CD4-positive, alpha-beta memory T cell (primary cell): ENCODE measurements at regions not wholly inside any gene's neighbourhood (a gene's known extent, or its start where the extent isn't known, plus 50 kb on each side); places are given as distances from the start of the nearest gene placed in this dataset.
"Not testable (repeated sequence)": the region's sequence is repeated elsewhere in the genome, so short reads cannot be mapped to it uniquely, and the experiment has no call there.

Experiments used
- CTCF ChIA-PET: fragments of 350-600 bp; sonication (Branson Sonifier 250); formaldehyde crosslinking; loops from one replicate; lab custom pipeline; 2021; ENCODE audit warnings: inconsistent platforms; ENCODE audit not compliant: partially characterized antibody; lab: Charles Lee
- POLR2A ChIA-PET: fragments of 350-600 bp; sonication (Branson Sonifier 250); formaldehyde crosslinking; loops from one replicate; lab custom pipeline; 2021; ENCODE audit not compliant: partially characterized antibody; lab: Charles Lee
- DNase-seq, 5 donors: peaks; one replicate each; pipeline versions ENCODE4 v3.0.0 to v3.0.0-alpha.2; 2020 to 2022; ENCODE audit warnings: mixed read lengths in 1 of 5
- H3K27ac ChIP-seq: one replicate; pipeline ENCODE4 v1.7.0; 2013; ENCODE audit warnings: low read depth, low read length
- H3K27me3 ChIP-seq: 2 replicates; pipeline ENCODE4 v1.7.0; 2013; ENCODE audit warnings: mild to moderate bottlenecking, low read length, moderate library complexity; ENCODE audit not compliant: insufficient read depth
- H3K36me3 ChIP-seq: 2 replicates; pipeline ENCODE4 v1.7.0; 2013; ENCODE audit warnings: mild to moderate bottlenecking, low read length, moderate library complexity; ENCODE audit not compliant: insufficient read depth
- H3K4me1 ChIP-seq: 2 replicates; pipeline ENCODE4 v1.7.0; 2013; ENCODE audit warnings: mild to moderate bottlenecking, low read length, moderate library complexity; ENCODE audit not compliant: insufficient read depth
- H3K4me3 ChIP-seq, 2 donors: one replicate each; pipeline ENCODE4 v1.7.0; 2013; ENCODE audit warnings: low read length in 2 of 2, mild to moderate bottlenecking in 1 of 2
- H3K9me3 ChIP-seq, 2 donors: one replicate each; pipeline ENCODE4 v1.7.0; 2013; ENCODE audit warnings: low read length in 2 of 2, control low read depth in 1 of 2; ENCODE audit not compliant: control insufficient read depth in 1 of 2
- H3K27ac Mint-ChIP-seq, 7 donors: one replicate each; pipeline ENCODE4 v1.8.0; 2020 to 2021; ENCODE audit warnings: mixed read lengths in 7 of 7, mild to moderate bottlenecking in 6 of 7, inconsistent platforms in 3 of 7, moderate library complexity in 3 of 7
- H3K27me3 Mint-ChIP-seq, 2 donors: one replicate each; pipeline ENCODE4 v1.8.0; 2020 to 2021; ENCODE audit warnings: mixed read lengths in 2 of 2
- H3K36me3 Mint-ChIP-seq, 2 donors: one replicate each; pipeline ENCODE4 v1.8.0; 2020 to 2021; ENCODE audit warnings: mixed read lengths in 2 of 2, inconsistent platforms in 1 of 2, mild to moderate bottlenecking in 1 of 2
- H3K4me1 Mint-ChIP-seq, 4 donors: one replicate each; pipeline ENCODE4 v1.8.0; 2020 to 2021; ENCODE audit warnings: mixed read lengths in 4 of 4, mild to moderate bottlenecking in 1 of 4
- H3K4me3 Mint-ChIP-seq, 8 donors: one replicate each; pipeline ENCODE4 v1.8.0; 2020 to 2021; ENCODE audit warnings: mixed read lengths in 8 of 8, mild to moderate bottlenecking in 7 of 8, moderate library complexity in 6 of 8, inconsistent platforms in 3 of 8
- H3K9me3 Mint-ChIP-seq, 8 donors: one replicate each; pipeline ENCODE4 v1.8.0; 2020 to 2021; ENCODE audit warnings: mixed read lengths in 8 of 8, mild to moderate bottlenecking in 5 of 8, inconsistent platforms in 3 of 8, moderate library complexity in 1 of 8
- intact Hi-C: fragments of 100-400 bp; cut with micrococcal nuclease; formaldehyde crosslinking; loops from one replicate; pipeline ENCODE4 v1.15.1; 2023

DNA sequence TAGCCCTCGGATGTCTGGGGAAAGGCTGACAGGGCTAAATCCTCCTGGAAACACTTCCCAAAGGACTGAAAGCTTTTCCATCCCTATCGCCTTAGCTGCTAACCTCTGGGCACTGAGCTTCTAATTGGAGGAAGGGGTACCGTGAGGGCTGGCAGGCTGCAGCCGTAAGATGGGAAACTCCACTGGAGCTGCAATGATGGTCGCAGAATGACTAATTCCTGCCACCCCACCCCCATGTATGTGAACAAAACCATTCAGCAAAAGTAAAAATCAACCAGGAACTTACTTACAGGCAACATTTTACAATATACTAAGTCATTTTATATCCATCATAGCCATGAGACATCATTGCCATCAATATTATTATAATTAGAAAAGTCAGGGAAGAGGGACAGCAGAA is 133.3 kb downstream of the ABCC12 start:
- Histone ChIP-seq H3K36me3 (no peaks in the 10 kb centered on the region), H3K27me3 (no peaks in the 10 kb centered on the region), H3K4me3 (no peak overlapping the region), H3K9me3 (no peaks in the 10 kb centered on the region), H3K27ac (no peak overlapping the region), H3K4me1 (no peaks in the 10 kb centered on the region)
- no peaks in the 10 kb centered on the region for H3K4me1 Mint-ChIP-seq
- H3K27ac Mint-ChIP-seq: no peak overlapping the region
- H3K4me3 Mint-ChIP-seq: no peak overlapping the region
- ChIA-PET POLR2A (no interaction called here), CTCF (no interaction called here)
- peaks cover 0 to 9% (median 0%) of the 10 kb centered on the region in 8 donors for H3K9me3 Mint-ChIP-seq
- intact Hi-C loops: no loop called here
- no peak for DNase-seq
- H3K36me3 Mint-ChIP-seq: no peaks in the 10 kb centered on the region
- H3K27me3 Mint-ChIP-seq: peaks cover 2 to 6% of the 10 kb centered on the region in 2 donors

DNA sequence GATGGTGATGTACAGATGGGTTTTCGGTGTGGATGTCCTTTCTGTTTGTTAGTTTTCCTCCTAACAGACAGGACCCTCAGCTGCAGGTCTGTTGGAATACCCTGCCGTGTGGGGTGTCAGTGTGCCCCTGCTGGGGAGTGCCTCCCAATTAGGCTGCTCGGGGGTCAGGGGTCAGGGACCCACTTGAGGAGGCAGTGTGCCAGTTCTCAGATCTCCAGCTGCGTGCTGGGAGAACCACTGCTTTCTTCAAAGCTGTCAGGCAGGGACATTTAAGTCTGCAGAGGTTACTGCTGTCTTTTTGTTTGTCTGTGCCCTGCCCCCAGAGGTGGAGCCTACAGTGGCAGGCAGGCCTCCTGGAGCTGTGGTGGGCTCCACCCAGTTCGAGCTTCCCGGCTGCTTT is 135.2 kb downstream of the ABCC12 start:
- H3K9me3 ChIP-seq, H3K27me3 ChIP-seq, H3K4me3 Mint-ChIP-seq, H3K9me3 Mint-ChIP-seq, H3K4me3 ChIP-seq, H3K4me1 ChIP-seq, H3K36me3 ChIP-seq, H3K27ac Mint-ChIP-seq, H3K27ac ChIP-seq, H3K36me3 Mint-ChIP-seq, POLR2A ChIA-PET, CTCF ChIA-PET, DNase-seq, H3K27me3 Mint-ChIP-seq, intact Hi-C loops, H3K4me1 Mint-ChIP-seq: not testable (repeated sequence)

DNA sequence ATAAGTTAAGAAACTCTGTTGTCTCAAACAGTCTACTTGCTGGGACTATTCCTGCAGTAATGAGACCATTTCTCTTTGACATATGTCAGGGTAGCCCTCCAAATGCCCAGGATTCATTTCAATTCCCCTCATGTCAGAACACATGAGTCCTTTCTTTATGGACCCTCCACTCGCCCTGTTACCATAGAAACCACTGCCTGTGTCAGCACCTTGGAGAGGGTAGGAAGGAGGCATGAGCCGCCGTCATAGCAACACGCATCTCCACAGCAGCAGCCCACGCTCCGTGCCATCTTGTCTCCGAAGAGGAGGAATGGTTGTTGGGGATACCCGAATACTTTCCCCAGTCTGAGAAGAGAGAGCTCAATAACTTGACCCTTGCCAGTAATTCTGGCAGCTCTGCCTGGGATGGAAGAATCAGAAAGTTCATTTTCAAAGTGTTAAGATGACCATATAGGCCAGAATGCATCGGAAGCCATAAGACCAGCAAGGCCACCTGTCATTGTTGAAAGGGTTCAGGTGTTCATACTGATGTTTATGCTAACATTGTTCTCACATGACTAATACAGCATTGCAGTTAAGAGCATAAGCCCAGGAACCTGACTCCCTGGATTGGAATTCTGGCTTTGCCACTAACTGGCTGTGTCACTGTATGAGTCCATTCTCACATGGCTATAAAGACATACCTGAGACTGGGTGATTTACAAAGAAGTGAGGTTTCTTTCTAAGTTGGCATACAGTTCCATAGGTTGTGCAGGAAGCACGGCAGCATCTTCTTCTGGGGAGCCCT is 141.3 kb downstream of the ABCC12 start:
- Mint-ChIP-seq H3K36me3 (no peaks in the 10 kb centered on the region), H3K27me3 (no peaks in the 10 kb centered on the region), H3K4me1 (no peaks in the 10 kb centered on the region), H3K9me3 (peaks cover 0 to 12% (median 5%) of the 10 kb centered on the region in 8 donors), H3K27ac (no peak overlapping the region), H3K4me3 (no peak overlapping the region)
- Histone ChIP-seq H3K36me3 (no peaks in the 10 kb centered on the region), H3K4me3 (no peak overlapping the region), H3K9me3 (no peaks in the 10 kb centered on the region), H3K27me3 (no peaks in the 10 kb centered on the region), H3K27ac (no peak overlapping the region), H3K4me1 (no peaks in the 10 kb centered on the region)
- intact Hi-C loops: no loop called here
- POLR2A ChIA-PET: no interaction called here
- DNase-seq: no peak
- CTCF ChIA-PET: no interaction called here

DNA sequence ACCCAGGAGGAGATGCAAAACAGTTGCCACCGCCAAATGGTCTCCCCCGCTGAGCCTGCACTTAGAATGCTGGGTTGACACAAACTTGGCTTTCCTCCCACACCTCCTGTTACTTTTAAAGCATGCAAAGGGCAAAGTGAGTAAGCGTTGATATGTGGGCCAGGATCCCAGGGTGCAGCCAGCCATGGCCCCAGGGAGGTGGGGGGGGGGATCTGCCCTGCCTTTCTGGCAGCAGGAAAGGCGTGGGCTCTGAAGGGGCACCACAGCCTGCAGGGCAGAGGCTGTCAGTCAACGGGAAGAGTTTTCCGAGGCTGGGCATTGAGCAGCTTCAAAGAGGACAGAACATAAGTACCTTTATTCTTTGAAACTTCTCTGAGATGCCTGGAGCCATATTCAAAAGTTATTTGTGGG is 142.3 kb downstream of the ABCC12 start:
- no peaks in the 10 kb centered on the region for H3K9me3 ChIP-seq
- no peak overlapping the region for H3K4me3 Mint-ChIP-seq
- H3K27ac Mint-ChIP-seq: no peak overlapping the region
- intact Hi-C loops: no loop called here
- ChIA-PET CTCF (no interaction called here), POLR2A (no interaction called here)
- no peaks in the 10 kb centered on the region for H3K27me3 Mint-ChIP-seq
- no peaks in the 10 kb centered on the region for H3K4me1 ChIP-seq
- no peaks in the 10 kb centered on the region for H3K27me3 ChIP-seq
- no peaks in the 10 kb centered on the region for H3K36me3 Mint-ChIP-seq
- H3K9me3 Mint-ChIP-seq: peaks cover 0 to 12% (median 5%) of the 10 kb centered on the region in 8 donors
- no peak for DNase-seq
- H3K36me3 ChIP-seq: no peaks in the 10 kb centered on the region
- no peak overlapping the region for H3K27ac ChIP-seq
- H3K4me3 ChIP-seq: no peak overlapping the region
- H3K4me1 Mint-ChIP-seq: no peaks in the 10 kb centered on the region

DNA sequence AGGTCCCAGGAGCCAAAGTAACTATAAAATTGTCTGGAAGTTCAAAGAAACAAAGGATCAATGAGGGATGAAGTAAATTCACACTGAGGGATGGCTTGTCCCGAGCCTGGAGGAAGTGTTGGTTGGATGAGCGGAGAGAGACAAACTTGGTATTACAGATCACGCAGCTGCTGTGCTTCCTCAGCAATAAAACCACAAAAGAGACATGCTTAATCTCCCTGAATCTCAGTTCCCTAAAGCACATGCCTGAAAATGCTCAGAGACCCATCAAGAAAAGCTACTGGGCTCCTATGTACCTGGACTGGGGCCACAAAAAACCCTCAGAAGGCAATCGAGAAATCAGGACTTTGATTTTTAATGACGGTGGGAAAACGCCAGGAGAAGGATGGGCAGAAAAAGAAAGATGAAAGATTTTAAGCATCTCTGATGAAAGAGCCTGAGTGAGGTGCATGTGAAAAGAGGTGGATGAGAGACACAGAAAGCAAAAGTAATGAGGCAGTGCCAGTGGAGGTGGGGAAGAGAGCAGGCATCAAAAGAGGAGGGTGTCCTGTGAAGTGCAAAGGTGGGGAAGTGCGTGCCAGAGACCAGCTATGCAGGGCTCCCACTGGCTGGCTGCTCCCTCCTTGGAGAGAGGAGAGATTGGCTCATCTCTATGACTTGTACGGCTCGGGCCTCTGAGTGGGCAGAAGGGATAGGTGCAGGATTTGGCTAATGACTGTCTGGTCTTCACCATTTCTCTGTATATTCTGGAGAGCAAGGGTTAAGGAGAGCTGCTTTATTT is 143.7 kb downstream of the ABCC12 start:
- no peaks in the 10 kb centered on the region for H3K27me3 Mint-ChIP-seq
- H3K9me3 ChIP-seq: no peaks in the 10 kb centered on the region
- H3K27me3 ChIP-seq: no peaks in the 10 kb centered on the region
- no peak for DNase-seq
- no peak overlapping the region for H3K4me3 ChIP-seq
- H3K27ac ChIP-seq: no peak overlapping the region
- intact Hi-C loops: no loop called here
- no peaks in the 10 kb centered on the region for H3K4me1 ChIP-seq
- CTCF ChIA-PET: no interaction called here
- no peaks in the 10 kb centered on the region for H3K4me1 Mint-ChIP-seq
- POLR2A ChIA-PET: no interaction called here
- H3K36me3 ChIP-seq: no peaks in the 10 kb centered on the region
- H3K9me3 Mint-ChIP-seq: peaks cover 0 to 12% (median 5%) of the 10 kb centered on the region in 8 donors
- H3K27ac Mint-ChIP-seq: peak overlapping the region in 1 of 7 donors; percentile 9
- no peaks in the 10 kb centered on the region for H3K36me3 Mint-ChIP-seq
- no peak overlapping the region for H3K4me3 Mint-ChIP-seq

DNA sequence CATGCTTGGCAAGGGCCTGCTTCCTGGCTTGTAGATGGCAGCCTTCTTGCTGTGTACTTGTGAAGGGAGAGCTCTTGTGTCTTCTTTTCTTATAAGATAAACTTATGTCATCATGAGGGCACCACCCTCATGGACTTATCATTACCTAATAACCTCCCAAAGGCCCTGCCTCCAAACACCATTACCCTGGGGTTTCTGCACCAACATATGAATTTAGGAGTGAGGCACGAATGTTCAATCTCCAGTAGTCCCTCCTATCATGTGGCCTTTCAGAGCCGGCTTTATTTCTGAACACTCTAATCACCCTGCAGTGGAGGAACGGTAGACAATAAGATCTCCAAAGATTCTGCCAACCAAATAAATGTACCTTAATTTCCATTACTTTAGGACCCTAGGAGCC is 144.3 kb downstream of the ABCC12 start:
- Histone ChIP-seq H3K27me3 (no peaks in the 10 kb centered on the region), H3K36me3 (no peaks in the 10 kb centered on the region), H3K4me1 (no peaks in the 10 kb centered on the region), H3K9me3 (no peaks in the 10 kb centered on the region), H3K4me3 (no peak overlapping the region), H3K27ac (no peak overlapping the region)
- Mint-ChIP-seq H3K4me3 (no peak overlapping the region), H3K36me3 (no peaks in the 10 kb centered on the region), H3K27ac (no peak overlapping the region), H3K9me3 (peaks cover under 1 to 12% (median 5%) of the 10 kb centered on the region in 8 donors), H3K4me1 (no peaks in the 10 kb centered on the region), H3K27me3 (peaks cover 0 to under 1% of the 10 kb centered on the region in 2 donors)
- ChIA-PET POLR2A (no interaction called here), CTCF (no interaction called here)
- intact Hi-C loops: no loop called here
- DNase-seq: no peak

DNA sequence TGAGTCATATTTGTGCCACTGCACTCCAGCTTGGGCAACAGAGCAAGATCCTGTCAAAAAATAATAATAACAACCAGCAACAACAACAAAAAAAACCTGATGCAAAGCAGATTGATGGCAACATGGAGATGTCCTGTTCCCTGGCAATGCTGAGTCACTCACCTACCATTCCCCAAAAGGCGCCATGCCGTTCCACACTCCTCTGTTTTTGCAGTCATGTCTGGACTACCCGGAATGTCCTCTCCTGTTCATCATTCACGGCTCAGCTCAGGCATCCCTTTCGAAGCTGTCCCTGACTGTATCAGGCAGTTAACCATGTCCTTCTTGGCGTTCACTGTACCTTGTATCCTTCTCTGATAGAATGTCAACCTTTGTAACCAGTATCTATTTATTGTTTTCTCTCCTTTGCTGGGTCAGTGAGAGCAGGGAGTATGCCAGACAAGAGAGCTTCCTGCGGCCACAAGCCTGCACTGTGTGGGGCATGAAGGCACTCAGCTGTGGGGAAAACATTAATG is 147.7 kb downstream of the ABCC12 start:
- CTCF ChIA-PET: interaction anchor here (0.8 kb wide), 1 partner anchor 41 kb away, joined by 3 read pairs; no protein-coding TSS in a partner anchor
- POLR2A ChIA-PET: no interaction called here
- Mint-ChIP-seq H3K36me3 (no peaks in the 10 kb centered on the region), H3K4me1 (no peaks in the 10 kb centered on the region), H3K27me3 (peaks cover 0 to 1% of the 10 kb centered on the region in 2 donors), H3K4me3 (no peak overlapping the region), H3K9me3 (peaks cover 0 to 8% (median 4%) of the 10 kb centered on the region in 8 donors), H3K27ac (no peak overlapping the region)
- intact Hi-C loops: no loop called here
- DNase-seq: no peak
- H3K27me3 ChIP-seq: no peaks in the 10 kb centered on the region
- no peaks in the 10 kb centered on the region for H3K4me1 ChIP-seq
- no peaks in the 10 kb centered on the region for H3K9me3 ChIP-seq
- H3K4me3 ChIP-seq: no peak overlapping the region
- H3K27ac ChIP-seq: no peak overlapping the region
- H3K36me3 ChIP-seq: no peaks in the 10 kb centered on the region
